Stimulated activated CD4-positive, alpha-beta T cell treated with anti-CD3 and anti-CD28 coated beads, Interleukin-1b, Interleukin-23, amount 100 ng/mL, for 48 hours (primary cell): ENCODE measurements at regions not wholly inside any gene's neighbourhood (a gene's known extent, or its start where the extent isn't known, plus 50 kb on each side); places are given as distances from the start of the nearest gene placed in this dataset.
"Not testable (repeated sequence)": the region's sequence is repeated elsewhere in the genome, so short reads cannot be mapped to it uniquely, and the experiment has no call there.

Experiments used
- DNase-seq: peaks from one replicate; pipeline ENCODE4 v3.0.0-alpha.2; 2020

DNA sequence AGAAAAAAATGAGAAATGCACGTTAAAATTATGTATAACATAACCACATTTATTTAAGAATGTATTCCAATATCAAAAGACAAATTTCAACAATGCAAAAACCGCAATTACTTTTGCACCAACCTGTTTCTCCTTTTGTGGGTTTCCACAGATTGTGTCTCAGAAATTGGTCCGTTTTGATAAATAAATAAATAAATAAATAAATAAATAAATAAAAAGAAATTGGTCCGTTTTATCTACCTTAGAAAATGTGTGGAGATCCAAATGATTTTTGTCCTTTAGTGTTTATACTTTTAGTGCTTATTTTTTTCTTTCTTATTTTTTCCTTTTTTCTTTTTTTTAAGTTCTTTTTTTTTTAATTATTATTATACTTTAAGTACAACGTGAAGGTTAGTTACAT, 1682.2 kb upstream of the TMEFF2 start:
- no peak for DNase-seq

DNA sequence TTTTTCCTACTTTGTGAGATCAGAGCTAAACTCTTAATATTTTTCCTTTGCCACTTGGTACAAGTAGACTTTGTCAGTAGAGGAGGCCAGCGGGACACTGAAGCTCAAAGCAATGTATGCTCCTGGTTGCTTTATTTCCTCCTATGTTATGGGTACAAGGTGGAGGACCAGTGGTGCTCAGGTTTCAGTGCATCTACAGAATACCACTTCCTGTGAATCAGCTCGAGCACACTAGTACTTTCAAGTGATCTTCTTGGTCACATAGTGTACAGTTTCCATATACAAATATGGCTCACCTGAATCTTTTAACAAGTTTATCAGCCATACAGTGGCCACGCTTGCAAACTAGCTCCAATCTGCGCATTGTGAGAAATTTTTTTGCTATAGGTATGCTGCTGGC, 1674.8 kb upstream of the TMEFF2 start:
- no peak for DNase-seq

DNA sequence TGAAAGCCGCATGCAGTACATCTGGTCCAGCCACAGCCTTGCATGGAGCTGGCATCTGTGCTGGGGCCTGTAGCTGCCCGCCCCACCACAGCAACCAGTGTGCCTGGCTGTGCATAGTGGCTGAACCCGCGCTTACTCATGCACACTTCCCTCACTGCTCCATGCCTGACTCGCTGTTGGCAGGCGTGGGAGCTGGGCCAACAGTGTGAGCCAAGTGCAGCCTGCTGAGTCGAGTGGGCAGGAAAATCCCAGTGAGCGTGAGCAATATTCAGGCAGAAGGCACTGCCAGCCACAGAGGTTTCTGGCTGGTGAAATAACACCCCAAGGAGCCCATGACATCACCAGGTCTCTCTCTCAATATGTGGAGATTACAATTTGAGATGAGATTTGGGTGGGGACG, 1674.1 kb upstream of the TMEFF2 start:
- no peak for DNase-seq

DNA sequence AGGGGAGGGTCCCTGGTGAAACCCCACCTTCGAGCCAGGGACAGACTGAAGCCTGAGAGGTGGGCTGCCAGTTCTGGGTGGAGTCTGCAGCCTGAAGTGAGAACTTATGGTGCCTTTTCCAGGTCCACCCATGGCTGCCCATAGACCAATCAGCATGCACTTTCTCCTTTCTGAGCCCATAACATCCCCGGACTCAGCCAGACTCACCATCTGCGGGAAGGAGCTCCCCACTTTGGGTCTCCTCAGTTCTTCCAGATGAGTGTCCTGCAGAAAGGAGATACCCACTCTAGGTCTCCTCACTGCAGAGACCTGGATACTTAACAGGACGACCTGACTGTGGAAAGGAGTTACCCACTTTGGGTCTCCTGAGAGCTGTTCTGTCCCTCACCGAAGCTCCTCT, 1673.4 kb upstream of the TMEFF2 start:
- no peak for DNase-seq

DNA sequence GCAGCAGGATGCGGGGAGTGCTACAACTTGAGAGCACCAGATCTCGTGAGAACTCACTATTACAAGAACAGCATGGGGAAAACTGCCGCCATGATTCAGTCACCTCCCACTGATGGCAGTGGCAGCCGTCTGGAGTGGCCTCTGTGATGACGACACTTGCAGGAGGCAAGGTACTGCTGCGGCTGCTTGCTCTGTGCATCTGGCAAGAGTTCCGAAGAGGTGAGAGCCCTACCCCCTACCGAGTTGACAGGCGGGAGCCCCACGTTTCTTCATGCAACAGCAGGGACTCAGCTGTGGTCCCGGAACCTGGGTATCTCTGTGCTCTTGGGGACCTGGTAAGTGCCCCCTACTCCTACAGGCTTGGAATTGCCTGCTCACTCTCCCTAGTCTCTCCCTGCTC, 1672.7 kb upstream of the TMEFF2 start:
- DNase-seq, result no peak

DNA sequence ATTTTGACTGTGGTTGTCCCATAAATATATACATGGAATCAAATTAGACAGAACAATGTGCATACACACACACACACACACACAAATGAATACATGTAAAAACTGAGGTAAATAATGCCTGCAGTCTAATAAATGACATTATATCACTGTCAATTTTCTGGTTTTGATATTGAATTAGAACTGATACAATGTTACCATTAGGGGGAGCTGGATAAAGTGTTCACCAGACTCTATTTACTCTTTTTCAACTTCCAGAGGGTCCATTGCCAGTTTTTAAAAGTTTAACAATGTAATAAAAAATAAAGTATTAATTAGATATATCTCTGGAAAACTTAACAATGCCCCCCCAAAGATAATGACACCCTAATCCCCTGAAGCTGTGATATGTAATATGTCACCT, 1666.8 kb upstream of the TMEFF2 start:
- DNase-seq, result no peak

DNA sequence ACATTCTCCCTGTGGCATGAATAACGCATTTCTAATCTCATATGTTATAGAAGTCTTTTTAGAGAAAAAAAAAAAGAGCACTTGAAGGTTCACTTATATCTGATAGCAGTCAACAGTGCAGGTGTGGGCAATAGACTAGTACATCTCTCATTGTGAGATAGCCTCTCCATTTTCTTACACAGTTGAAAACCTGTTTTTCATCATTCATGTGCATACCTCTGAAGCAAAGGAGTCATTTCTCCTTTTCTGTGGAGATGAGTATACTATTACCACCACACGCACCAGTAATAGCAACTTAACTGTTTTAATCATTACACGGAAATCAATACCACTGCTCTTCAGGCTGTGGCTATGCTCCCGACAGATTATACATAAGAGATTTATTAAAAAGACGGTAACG, 1653.3 kb upstream of the TMEFF2 start:
- no peak for DNase-seq

DNA sequence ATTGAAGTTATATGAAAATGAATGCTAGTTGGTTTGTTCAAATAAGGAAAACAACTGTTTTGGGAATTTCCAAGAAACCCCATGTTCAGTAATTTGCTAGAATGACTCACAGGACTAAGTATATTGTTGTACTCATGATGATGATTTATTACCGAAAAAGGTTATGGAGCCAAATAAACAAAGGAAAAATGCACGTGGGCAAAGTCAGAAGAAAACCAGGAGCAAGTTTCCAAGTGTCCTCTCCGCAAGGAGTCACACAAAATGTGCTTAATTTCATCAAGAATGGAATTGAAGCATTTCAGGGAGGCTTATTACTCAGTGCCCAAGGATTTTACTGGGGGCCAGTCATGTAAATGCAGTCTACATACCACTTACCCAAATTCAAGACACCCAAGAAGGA, 1652.4 kb upstream of the TMEFF2 start:
- DNase-seq, result no peak

DNA sequence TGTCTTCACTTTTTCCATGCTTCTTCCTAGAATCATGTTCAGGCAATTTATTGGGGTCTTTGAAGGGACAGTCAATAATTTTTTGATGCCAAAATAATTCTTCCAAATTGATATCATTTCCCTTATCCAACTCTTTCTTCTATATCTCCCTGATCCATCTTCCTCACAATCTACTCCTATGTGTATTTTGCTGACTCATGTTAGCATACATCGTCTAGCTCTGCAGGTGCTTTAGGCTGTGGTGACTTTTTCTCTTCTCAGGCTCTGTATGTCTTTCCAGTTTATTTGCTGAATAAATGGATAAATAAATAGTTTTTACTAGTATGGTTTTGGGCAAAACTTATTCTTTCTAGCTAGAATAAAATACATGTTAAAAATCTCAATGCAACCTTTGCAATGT, 1650.9 kb upstream of the TMEFF2 start:
- DNase-seq, result no peak

DNA sequence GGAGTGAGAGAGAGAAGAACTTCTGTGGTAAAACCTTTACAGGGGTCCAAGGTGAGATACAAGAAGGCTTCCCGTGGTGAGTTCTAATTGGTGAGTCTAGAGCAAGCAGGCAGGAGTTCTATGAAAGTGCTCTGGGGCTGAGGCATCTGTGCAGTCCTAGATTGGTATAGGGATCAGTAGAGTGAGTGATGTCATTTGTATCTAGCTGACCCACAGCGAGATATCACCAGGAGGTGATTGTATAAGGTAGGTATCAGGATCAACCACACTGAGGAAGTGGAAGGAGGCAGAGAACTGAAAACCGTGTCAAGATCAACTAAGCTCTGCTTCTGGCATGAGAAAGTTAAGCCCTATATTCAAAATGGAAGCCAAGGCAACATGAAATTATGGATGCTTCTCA, 1648.9 kb upstream of the TMEFF2 start:
- no peak for DNase-seq

DNA sequence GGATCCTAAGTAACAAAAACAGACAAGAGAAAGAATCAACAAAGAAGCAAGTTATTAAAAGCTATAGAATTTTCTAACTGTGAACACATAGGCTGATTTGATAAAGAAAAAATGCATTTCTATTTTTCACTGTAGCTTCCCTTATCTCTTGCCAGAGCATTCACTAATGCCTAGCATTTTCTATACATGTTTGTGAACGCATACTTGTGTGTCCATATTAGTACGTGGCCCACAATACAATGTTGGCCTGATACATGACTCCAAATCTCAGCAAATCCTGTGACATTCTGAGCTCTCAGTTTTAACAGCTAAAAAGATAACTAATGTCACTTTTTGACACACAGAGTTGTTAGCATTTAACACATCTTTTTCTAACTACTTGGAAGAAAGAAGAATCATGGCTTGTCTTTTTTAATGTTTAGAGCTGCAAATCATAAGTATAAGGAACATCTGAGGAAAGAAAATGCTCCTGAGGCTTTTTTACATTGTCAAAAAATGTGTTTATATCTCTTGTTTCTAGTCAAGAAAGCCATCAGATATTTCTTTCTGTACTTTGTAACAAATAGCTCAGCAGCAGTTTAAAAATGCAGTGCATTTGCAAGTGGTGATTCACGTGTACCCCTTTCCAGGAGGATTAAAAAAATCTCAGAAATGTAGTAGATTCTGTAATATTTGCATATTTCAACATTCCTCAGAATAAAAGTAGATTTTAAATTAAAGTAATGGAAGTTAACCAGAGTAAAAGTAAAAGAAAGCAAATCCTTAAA, 1646.8 kb upstream of the TMEFF2 start:
- no peak for DNase-seq

DNA sequence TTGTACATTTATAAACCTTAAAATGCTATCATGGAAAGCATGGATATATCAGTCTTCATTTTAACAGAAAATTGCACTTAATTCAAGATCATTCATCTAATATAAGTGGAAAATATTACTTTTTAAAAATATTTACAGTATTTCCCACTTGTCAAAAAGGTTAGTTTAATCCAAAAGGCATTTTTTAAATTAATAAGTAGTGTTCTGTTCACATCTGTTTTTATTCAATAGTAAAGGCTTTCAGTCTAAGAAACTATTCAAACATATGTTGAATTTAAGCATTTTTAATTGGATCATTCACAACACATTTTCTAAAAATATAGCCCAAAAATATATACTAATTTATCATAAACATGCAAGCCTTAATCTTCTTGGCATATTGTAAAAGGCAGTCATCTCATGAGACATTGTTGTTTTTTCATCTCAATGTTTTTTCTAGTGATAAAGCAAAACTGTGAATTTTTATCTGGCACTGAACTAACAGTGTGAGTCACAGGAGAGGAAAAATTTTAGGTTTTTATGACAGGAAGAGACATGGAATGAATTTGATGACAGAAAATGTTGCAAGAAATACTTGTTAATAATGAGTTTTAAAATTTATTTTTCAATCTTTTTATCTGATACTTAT, 1642.5 kb upstream of the TMEFF2 start:
- DNase-seq, result no peak

DNA sequence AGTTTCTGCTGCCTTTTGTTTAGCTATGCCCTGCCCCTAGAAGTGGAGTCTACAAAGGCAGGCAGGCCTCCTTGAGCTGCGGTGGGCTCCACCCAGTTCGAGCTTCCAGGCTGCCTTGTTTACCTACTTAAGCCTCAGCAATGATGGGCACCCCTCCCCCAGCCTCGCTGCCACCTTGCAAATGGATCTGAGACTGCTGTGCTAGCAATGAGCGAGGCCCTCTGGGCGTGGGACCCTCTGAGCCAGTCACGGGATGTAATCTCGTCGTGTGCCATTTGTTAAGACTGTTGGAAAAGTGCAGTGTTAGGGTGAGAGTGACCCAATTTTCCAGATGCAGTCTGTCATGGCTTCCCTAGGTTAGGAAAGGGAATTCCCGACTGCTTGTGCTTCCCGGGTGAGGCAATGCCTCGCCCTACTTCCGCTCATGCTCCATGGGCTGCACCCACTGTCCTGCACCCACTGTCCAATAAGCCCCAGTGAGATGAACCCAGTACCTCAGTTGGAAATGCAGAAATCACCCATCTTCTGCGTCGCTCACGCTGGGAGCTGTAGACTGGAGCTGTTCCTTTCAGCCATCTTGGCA, 1641.8 kb upstream of the TMEFF2 start:
- not testable (repeated sequence) for DNase-seq

DNA sequence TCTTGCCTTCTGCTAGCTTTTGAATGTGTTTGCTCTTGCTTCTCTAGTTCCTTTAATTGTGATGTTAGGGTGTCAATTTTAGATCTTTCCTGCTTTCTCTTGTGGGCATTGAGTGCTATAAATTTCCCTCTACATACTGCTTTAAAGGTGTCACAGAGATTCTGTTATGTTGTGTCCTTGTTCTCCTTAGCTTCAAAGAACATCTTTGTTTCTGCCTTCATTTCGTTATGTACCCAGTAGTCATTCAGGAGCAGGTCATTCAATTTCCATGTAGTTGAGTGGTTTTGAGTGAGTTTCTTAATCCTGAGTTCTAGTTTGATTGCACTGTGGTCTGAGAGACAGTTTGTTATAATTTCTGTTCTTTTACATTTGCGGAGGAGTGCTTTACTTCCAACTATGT, 1639.2 kb upstream of the TMEFF2 start:
- not testable (repeated sequence) for DNase-seq

DNA sequence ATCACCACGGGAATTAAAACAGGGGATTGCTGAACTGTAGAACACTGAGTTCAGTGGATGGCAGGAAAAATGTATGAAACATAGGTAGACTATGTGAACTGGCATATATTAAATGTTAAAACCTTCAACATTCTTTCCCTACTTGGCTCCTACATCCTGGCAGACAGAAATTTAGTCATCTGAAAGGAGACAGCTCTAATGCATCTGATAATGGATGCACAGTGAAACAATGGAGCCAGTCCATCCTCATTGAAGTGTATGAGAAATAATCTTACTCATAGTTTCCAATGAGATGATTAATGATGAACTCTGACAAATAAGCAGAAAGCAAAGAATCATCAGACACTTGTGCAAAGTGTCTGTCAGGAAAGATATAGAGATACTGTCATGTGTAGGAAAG, 1629.7 kb upstream of the TMEFF2 start:
- no peak for DNase-seq

DNA sequence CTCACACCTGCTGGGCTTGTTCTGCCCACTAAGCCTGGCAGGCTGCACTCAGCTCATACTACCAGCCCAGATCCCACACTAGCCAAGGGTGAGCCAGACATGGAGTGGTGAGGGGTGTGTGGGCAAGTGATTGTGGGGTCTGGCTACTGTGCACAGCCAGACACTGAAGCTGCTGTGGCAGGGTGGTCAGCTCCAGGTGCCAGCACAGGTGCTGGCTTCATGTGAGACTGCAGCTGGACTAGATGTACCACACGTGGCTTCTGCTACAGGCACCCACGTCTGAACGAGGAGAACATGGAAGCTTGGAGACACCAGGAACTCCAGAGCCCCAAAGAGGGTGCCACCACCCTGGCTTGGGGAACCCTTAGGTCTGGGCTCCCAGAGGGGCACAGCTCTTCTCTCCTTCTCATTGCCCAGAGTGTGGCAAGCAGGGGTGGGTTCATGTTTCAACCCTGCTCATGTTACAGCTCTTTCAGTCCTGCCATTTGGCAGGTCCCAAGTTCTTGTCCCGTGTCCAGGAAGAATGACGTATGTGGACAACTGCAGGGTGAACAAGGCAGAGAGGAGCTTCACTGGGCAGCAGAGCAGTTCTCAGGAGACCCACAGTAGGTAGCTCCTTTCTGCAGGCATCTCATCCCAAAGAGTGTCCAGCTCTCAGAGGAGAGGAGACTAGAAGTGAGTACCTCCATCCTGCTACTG, 1624.2 kb upstream of the TMEFF2 start:
- DNase-seq, result no peak

DNA sequence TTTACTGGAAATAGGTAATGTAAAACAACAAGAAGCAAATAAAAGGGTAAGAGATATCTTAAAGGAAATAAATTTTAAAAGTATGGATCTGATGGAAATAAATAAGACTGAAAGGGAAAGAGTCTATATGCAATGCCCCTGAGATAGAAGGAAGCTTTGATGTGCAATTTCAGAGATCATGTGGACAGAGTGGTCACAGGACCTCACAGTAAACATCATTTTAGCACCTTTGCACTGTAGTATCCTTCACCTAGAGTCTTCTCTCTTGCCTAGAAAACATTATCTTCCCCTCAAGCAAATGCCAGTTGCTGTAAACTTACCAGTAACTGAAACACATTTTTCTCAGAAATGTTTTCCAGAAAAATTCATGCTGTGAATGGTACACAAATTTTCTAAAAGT, 1621.3 kb upstream of the TMEFF2 start:
- no peak for DNase-seq

DNA sequence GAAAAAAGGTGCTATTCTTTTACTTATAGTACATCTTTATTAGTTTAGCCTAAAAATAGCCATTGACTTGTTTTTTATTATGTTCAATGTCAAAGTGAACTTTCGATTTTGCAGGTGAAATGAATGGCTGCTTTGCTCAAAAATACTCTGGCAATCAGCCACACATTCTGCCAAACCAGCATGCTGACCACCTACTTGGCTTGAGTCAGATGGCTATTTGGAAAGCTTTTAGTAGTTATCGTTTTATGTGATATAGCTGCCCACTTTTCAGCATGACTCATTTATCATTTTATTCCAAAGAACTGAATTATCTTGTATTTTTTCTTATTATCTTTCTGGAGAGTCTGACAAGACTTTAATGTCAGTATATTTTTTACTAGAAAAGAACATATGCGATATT, 1615.8 kb upstream of the TMEFF2 start:
- no peak for DNase-seq

DNA sequence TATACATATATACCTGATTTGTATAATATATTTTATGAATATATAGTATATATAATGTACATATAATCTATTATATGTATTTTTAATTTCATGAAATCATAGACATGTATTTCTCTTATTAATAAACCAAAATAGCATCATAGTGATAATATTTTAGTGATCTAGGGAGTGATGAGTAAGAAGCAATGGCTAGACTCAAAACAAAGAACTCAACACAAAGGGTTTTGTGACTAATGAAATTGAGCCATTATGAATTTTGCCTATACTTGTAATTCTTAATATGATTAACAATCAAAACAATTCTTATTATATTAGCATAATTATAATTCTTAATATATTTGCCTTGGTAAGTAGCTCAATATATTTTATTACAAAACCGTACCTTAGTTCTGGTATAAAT, 1614.1 kb upstream of the TMEFF2 start:
- DNase-seq, result no peak

DNA sequence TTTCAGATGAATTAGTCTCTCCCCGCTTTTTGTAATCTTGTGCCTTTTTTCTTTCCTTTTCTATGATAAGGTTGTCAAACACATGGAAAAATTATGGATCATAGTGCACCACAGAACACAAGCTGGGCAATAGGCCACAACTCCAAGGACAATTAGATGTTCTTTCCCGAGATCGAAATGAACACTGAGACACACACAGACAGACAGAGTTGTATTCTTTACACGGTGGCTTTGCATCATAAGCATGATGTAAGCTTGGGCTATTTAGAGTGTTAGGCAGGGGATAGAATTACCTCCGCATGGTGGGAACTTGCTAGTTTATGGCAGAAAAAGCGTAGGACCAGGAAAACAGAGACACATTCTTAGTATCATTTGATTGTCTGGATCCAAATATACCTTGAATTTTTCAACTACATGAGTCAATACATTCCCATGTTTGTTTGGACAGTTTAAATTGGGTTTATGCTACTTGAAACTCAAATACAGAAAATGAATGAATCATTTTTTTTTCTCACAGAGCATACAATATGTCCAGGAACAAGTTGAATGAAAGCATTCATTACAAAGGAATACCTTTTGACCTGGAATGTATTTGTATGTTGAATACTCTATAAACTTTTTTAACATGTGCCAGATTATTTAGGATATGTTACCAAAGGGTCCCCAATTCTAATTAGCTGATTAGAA, 1611.5 kb upstream of the TMEFF2 start:
- DNase-seq, result no peak

DNA sequence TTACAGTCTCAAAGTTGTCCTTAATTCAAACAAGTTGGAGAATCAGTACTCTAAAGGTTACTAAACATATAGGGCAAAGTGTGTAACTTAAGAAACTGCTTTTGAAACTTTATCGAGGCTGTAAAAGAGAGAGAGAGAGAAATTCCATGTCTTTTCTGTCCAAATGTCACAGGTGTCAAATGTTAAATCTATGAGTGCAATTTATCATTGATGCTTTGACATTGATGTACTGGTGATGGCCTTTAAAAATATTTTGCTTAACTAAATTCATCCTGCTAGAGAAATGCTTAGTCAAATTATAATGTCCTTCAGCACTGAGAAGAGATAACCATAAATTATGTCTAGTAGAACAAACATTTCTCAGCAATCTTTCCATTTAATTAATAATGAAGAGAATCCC, 1602.1 kb upstream of the TMEFF2 start:
- no peak for DNase-seq

DNA sequence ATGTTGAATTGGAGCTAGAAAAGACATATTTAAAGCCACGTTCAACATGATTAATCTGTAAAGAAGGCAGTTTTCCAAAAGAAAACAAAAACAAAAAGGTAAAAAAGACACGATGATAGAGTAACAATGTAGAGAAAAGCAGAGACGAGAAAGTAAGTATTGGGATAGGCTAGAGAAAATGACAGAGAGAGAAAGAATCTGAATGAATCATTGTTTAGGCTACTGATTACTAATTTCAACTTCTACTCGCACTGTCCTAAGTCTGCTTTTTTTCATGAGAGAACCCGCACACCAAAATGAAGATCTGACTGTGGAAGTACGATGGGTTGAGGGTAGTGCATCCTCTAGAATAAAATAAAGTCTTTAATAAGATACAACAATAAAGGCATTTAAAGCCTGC, 1599.2 kb upstream of the TMEFF2 start:
- no peak for DNase-seq

DNA sequence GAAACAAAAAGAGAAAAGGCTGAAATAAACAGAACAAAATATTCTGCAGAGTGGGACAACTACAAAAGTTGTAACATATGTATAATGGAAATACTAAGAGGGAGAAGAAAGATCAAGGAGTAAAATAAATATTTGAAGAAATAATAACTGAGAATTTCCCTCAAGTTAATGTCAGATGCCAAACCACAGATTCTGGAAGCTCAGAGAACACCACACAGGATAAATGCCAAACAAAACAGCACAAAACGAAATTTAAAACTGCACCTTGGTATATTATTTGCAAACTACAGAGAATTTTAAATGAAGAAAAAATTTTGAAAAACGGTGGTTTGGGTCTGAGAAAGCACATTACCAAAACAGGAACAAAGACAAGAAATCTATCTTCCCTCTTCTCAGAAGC, 1588.9 kb upstream of the TMEFF2 start:
- DNase-seq, result no peak
